Stimulated activated CD4-positive, alpha-beta T cell treated with anti-CD3 and anti-CD28 coated beads, Interleukin-4, amount 100 ng/mL, for 24 hours (primary cell): ENCODE measurements at regions not wholly inside any gene's neighbourhood (a gene's known extent, or its start where the extent isn't known, plus 50 kb on each side); places are given as distances from the start of the nearest gene placed in this dataset.

Experiments
- DNase-seq: peaks from one replicate; pipeline ENCODE4 v3.0.0-alpha.2; 2020

DNA sequence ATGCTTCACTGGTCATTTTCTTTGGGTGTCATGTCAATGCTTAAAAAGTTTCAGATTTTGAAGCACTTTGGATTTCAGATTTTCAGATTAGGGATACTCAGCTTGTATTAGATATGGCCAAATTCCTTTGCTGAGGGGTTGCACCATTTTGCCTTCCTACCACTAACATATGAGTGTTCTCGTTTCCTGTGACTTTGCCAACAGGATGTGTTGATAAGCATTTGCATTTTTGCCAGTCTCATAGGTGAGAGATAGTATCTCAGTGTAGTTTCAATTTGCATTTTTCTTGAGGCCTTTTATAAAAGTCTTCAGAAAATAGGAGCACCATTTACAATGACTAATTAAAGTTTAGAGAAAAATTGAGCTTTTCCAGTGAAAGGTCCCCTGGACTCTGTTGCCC lies 71.6 kb upstream of the CLCN4 start:
- no peak for DNase-seq

DNA sequence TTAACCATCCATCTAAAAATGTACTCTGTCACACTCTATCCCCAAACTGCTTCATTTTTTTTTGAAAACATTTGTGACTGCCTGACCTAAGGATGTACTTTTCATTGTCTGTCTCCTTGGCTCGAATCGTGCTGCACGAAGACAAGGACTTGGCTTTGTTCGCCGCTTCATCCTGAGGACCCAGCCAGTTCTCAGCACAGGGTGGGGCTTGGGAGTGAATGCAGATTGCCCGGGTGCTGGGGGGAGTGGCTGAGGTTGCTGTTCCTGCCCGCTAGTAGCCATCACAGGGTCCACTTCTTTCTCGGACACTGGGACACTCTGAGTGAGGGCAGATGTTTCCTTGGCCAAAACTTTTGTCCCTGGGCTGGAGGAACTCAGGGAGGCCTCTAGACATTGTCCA lies 70.1 kb upstream of the CLCN4 start:
- no peak for DNase-seq

GRCh38 chrX:10087391-10087790 lies 69.4 kb upstream of the CLCN4 start:
- no peak for DNase-seq

DNA sequence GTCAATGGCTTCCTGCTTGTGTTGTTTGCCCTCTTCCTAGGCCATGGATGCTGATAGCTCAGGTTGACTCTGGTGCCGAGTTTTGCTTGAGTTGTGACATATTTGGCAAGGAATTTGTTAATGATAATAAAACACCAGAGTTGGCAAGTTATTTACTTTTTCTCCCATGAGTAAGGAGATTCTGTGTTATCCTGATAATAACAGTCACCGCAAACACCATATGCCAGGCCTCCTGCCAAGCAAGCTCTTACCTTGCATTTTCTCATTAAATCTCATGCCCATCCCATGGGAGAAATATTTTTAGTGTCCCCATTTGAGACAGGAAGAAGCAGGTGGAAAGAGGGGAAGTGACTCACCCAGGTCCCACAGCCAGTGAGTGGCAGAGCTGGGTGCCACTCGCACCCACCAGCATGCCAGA lies 67.4 kb upstream of the CLCN4 start:
- DNase-seq = no peak

- DNase-seq = no peak
These were observed 66.5 kb upstream of the CLCN4 start for GRCh38 chrX:10090319-10090718.

DNA sequence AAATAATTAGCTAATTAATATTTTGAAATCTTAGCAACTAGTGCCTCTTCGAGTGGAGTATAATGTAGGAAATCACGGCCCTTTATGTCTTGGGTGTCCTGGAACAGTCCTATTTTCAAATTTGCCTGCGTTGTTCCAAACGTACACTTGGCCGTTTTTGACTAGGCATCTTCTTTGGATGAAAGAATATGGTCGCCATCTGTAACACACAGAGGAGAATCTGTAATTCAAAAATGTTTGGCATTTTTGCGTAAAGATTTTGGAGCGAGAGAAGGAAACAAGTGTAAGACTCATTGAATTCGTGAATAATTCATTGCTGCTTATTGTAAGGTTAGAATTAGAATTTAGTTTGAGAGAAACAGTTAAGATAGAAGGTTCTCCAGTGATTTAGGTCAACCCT lies 61.5 kb upstream of the CLCN4 start:
- no peak for DNase-seq

DNA sequence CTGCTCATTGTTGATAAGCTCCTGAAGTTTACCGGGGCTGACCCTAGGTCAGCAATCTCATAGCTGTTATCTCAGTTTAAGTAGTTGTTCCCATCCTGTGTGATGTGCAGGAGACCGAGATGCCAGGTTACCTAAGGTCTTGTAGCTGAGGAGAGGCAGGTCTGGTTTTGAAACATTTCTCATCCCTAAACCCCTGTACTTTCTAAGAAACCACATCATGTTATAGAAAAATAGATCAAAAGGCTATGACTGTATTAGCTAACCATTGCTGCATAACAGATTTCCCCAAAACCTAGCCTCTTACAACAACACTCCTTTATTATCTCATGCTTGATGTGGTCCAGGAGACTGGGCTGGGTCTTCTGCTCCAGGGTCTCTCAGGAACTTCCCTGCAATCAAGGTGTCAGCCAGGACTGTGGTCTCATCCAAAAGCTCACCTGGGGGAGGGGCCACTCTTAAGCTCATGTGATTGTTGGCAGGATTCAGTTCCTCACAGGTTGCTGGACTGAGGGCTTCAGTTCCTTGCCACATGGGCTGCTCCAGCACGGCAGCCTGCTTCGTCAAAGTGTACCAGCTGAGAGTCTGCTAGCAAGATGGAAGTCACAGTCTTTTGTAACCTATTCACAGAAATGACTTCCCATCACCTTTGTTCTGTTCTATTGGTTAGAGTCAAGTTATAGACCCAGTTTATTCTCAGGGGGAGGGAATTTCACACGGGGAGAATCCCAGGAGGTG lies 60.9 kb upstream of the CLCN4 start:
- DNase-seq = no peak

DNA sequence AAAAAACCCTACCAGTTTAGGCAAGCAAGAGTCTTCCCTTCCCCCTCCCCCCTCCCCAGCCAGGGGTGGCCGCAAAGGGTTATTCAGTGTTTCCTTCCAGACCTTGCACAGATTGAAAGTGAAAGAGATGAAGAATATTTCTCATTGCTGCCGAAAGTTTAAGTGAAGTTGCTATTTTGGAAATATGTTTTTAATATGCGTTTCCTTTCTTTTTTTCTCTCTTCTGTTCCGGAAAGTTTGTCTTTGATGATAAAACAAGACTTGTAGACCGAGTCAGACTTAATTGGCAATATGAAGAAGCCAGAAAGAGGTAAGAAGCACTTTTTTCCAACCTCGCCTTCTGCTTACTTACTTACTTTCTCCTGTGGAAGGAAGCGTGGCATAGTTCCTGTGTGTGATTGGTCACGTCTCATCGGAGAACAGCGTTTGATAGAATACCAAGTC lies 58.5 kb upstream of the CLCN4 start:
- DNase-seq = peak; percentile 73

- no peak for DNase-seq
These were observed 57.4 kb upstream of the CLCN4 start for GRCh38 chrX:10099411-10099810.

- no peak for DNase-seq
These were observed 55.5 kb upstream of the CLCN4 start for GRCh38 chrX:10101269-10101668.

- no peak for DNase-seq
These were observed 54.6 kb upstream of the CLCN4 start for GRCh38 chrX:10102046-10102704.

DNA sequence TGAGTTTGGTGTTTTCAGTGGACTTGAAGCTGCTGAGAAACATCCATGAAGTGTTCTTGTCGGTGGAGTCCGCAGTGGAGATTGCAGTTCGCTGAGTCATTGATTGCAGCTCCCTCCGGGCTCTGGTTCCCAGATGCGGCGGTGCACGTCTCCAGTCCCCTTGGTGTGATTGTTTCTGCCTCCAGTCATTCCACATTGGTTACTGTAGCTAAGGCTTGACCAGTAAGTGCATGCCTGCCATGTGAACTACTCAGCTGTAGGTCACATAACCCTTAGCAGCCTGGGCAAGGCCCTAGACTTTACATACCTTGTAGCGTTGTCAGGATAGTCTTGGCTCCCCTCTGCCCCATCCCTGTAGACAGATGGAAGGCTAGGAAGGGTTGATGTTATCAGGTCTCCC lies 53.8 kb upstream of the CLCN4 start:
- no peak for DNase-seq

- no peak for DNase-seq
These were observed 51.7 kb upstream of the CLCN4 start for GRCh38 chrX:10104958-10105658.

DNA sequence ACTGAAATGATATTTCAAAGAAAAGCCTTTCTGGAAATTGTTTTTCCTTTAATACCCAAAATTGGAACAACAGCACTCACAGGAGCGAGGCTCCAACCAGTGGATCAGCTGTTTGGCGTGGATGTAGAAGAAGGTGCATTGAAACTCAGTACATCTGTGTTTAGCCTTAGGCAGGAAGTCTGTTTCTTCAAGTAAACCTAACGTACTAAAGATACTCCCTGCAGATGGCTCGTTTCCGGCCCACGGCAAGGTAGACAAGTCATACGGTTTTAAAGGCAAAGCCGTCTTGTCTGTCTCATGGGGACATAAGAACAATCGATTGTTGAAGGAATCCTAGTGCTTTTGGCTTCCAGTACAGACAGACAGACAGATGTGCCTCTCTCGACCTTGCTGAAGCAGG lies 50.0 kb upstream of the CLCN4 start:
- peak; percentile 51 for DNase-seq
